DMS53 treated with DMSO at 0.1 percent for 48 hours (cell line): ENCODE measurements at regions not wholly inside any gene's neighbourhood (a gene's known extent, or its start where the extent isn't known, plus 50 kb on each side); places are given as distances from the start of the nearest gene placed in this dataset.

Experiments
- DNase-seq: peaks from one replicate; lab custom pipeline; 2025; ENCODE audit not compliant: unreplicated experiment; lab: John Stamatoyannopoulos, UW

DNA sequence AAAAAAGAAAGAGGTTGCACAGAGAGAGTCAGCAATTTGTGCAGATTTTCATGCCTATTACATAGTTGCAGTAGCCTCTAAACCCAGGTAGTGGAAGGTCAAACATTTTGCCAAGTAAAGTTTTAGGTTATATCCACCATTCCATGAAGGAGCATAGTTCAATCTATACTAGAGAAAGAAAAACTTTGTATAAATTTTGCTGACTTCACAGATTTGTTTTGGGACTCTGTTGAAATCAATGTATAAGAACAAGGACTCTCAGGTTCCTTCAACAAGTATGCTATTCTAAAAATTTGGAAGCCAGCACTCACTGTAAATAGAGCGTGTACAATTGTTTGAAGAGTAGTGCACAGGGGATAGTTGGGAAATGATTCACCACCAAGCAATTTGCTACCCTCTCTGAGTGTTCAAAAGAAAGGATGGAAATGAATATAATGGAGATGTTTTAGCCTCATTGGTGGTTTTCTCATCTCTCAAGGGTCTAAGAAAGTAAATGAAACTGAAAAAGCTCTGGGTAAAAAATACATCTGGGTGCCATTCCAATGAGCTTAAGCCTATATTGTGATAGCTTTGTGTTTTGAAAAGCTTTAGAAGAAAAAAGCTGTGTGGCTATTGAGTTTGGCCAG is 508.4 kb upstream of the LUZP2 start:
- peak; percentile 36 for DNase-seq

DNA sequence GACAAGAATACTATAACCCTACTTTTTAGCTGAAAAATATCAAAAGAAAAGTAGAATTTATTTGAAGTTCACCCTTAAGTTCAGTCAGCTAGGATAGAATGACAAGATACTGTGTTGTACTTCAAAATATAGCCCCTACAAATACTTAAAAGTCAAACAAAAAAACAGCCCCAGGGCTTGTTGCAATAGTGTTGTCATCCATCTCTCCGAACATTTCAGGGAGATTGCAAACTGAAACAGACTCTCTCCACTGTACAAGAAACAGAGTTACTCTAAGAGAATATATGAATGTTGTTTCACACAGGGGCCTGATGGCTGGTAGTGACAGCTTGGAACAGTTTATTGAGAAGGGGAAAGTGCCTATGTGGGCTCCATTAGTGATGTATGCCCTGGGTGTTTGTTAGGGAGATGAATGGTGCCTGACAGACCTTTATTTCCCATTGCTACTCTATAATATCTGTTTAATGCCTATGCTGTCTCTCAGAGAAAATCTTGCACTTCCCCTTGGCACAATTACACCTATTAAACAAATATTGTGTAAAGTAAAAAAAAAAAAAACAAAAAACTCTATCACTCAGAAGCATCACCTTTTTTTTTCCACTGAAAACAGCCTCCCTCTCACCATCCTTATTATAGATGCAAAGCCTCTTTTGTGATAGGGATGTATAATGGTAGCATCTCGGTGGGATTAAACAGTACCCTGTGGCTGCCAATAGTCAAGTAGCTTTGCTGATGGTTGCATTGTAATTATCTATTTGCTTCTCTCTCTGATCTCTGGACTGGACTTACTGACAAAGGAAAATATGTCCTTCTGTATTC is 506.3 kb upstream of the LUZP2 start:
- no peak for DNase-seq

DNA sequence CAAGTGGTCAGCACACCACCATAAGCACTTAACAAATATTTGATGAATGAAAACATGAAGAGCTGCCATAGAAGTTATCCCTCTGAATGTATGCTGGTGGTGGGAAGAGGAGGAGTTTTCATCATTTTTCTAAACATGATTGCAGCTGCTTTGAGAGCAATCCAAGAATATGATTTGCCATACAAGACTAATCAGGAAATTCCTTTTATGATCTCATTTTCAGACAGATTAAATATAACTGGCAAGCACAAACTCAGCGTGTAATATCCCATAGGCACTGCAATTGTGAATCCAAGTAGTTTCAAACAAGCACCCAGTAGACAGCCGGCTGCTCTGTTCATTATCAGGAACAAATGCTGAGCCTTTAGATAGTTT is 505.7 kb upstream of the LUZP2 start:
- peak; percentile 87 for DNase-seq

DNA sequence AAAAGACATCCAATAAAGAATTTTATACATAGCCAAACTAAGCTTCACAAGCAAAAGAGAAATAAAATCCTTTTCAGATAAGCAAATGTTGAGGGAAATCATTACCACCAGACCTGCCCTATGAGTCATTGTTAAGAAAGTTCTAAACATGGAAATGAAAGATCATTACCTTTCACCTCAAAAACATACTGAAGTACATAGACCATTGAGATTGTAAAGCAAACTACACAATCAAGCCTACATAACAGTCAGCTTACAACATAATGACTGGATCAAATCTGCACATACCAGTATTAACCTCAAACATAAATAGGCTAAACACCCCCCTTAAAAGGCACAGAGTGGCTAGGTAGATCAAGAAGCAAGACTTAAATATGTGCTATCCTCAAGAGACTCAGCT is 501.0 kb upstream of the LUZP2 start:
- no peak for DNase-seq

DNA sequence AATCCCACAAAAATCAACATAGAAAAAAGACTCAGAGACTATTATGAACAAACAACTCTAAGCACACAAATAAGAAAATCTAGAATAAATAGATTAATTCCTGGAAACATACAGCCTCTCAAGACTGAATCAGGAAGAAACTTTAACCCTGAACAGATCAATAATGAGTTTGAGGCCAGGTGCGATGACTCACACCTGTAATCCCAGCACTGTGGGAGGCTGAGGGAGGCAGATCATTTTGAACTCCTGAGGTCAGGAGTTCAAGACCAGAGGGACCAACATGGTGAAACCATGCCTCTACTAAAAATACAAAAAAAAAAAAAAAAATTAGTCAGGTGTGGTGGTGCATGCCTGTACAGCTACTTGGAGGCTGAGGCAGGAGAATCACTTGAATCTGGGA is 499.5 kb upstream of the LUZP2 start:
- no peak for DNase-seq

- DNase-seq: no peak
Observed at GRCh38 chr11:24005202-24005876, 491.5 kb upstream of the LUZP2 start.

DNA sequence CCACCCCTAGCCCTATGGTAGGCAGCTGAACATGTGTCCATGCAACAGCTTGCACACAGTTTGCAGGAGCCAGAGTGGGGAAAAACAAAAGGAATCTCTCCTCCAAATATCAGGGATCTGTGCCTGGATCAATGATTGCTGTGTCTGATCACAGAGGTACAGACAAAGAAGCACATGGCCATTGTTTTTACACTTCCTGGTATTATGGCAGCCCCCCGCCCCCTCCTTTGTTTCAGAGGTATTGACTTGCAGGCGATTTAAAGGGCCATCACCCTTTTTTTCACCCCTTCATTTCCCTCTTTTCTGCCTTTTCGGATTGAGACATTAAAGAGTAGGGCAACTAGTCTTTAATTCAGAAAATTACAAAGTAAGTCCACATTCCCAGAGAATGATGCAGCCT is 453.0 kb upstream of the LUZP2 start:
- no peak for DNase-seq

- no peak for DNase-seq
Observed at GRCh38 chr11:24046731-24047130, 450.1 kb upstream of the LUZP2 start.

DNA sequence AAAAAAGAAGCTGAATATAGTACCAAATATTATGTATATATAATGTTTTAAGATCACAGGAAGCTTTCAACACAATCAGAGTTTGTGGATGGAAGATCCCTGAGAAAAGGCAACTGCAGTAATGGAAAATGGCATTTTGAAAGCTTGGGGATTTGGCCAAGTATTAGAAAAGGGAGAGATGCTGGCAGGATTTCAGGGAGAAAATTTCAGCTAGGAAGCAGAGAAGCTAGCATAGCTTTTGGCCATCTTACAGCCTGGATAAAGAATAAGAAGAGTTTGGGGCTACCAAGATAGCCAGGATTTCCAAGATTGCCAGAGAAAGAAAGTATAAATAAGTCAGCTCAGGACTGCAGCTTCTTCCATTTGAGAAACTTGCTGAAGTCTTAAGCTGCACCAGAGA is 440.8 kb upstream of the LUZP2 start:
- DNase-seq: no peak

- no peak for DNase-seq
Observed at GRCh38 chr11:24060125-24060524, 436.7 kb upstream of the LUZP2 start.

GRCh38 chr11:24064309-24064903 is 432.4 kb upstream of the LUZP2 start:
- DNase-seq: no peak

- DNase-seq: peak; percentile 16
Observed at GRCh38 chr11:24068197-24068596, 428.7 kb upstream of the LUZP2 start.

DNA sequence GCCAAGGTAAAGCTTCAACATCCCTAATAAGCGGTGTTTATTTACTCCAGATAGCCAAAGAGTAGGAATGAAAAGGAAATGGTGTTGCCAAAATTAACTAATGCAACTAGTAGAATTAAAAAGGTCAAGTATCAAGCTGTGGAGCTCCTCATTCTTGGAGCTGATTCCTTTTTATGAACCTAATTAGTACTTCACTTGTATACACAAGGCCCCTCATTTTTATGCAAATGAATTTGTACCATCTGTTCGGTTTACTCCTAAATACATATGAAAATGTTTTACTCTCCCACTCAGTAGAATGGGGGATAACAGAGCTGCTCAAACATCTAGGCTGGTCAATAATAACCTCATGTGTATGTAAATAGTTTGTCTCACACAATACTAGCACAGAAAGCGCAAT is 426.4 kb upstream of the LUZP2 start:
- DNase-seq: no peak

GRCh38 chr11:24078018-24078417 is 418.8 kb upstream of the LUZP2 start:
- no peak for DNase-seq

GRCh38 chr11:24082241-24082640 is 414.6 kb upstream of the LUZP2 start:
- DNase-seq: no peak

GRCh38 chr11:24082860-24083259 is 414.0 kb upstream of the LUZP2 start:
- DNase-seq: no peak

DNA sequence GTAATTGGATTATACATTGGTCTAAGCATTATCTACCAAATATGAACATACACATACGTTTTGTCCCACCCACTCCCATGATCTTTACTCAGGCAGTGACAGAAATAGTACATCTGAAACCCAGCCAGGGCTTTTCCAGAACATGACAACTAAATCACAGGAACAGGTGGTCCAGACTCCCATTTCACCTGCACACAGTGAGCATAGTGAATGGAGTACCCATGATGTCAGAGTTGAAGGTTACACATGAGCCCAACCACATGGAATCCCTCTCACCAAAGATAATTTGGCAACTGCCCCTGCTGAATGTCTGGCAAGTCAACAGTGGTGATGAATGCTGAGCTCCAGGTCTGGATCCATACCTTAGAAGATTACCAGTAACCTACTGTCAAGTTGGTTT is 411.9 kb upstream of the LUZP2 start:
- DNase-seq: no peak

- DNase-seq: no peak
Observed at GRCh38 chr11:24086921-24087320, 409.9 kb upstream of the LUZP2 start.

DNA sequence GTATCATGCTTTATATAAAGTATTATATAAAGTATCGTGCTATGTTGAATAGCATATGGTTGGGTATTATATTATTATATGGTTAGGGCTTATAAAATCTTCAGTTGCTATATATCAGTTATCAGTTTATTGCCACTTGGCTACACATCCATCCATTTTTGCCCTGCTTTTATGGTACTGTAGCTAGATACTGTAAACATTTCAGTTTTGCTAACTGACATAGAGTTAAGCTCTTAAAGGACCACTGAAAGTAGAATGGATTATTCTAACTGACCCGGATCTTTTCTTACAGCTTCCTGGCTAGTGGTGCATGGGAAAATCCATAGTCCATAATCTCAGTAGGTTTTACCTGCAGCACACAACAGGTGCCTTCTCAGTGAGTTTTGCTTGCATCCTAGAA is 405.3 kb upstream of the LUZP2 start:
- DNase-seq: no peak

- no peak for DNase-seq
Observed at GRCh38 chr11:24093375-24093774, 403.5 kb upstream of the LUZP2 start.

GRCh38 chr11:24108609-24109008 is 388.2 kb upstream of the LUZP2 start:
- no peak for DNase-seq

DNA sequence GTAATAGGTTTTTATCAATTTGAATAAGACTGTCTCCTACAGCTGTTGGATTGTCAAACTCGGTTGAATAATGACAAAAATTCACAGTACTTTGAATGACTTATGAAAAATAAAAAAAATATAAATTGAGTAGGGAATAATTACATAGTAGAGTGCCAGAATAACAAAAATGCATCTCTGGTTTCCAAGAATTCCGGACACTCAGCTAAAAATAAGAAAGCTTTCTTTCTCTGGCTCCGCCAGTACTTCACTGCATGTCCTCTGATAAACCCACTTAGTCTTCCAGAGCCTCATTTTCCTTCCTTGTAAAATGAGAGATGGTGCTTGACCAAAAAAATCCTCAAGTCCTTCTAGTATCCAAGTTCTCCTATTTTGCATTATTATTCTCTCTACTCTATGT is 374.6 kb upstream of the LUZP2 start:
- DNase-seq: no peak
